GM18498 (cell line): ENCODE measurements at regions not wholly inside any gene's neighbourhood (a gene's known extent, or its start where the extent isn't known, plus 50 kb on each side); places are given as distances from the start of the nearest gene placed in this dataset.
"Not testable (repeated sequence)": the region's sequence is repeated elsewhere in the genome, so short reads cannot be mapped to it uniquely, and the experiment has no call there.

Experiments used
- ATAC-seq: cut with Tn5 transposase; IDR thresholded peaks from one replicate; pipeline ENCODE4 v1.9.1; 2021; ENCODE audit warnings: mild to moderate bottlenecking, moderate library complexity; ENCODE audit not compliant: unreplicated experiment

- ATAC-seq = no peak
These were observed 108.5 kb downstream of the KCNK1 start for GRCh38 chr1:233722212-233722979.

- ATAC-seq = no peak
These were observed 109.5 kb downstream of the KCNK1 start for GRCh38 chr1:233723387-233723786.

GRCh38 chr1:233724131-233724631 lies 110.3 kb downstream of the KCNK1 start:
- ATAC-seq = not testable (repeated sequence)

- no peak for ATAC-seq
These were observed 111.5 kb downstream of the KCNK1 start for GRCh38 chr1:233725423-233725822.

GRCh38 chr1:233728721-233729120 lies 114.8 kb downstream of the KCNK1 start:
- no peak for ATAC-seq

- ATAC-seq = no peak
These were observed 116.5 kb downstream of the KCNK1 start for GRCh38 chr1:233730380-233730779.

GRCh38 chr1:233730809-233731208 lies 116.9 kb downstream of the KCNK1 start:
- no peak for ATAC-seq

- no peak for ATAC-seq
These were observed 118.3 kb downstream of the KCNK1 start for GRCh38 chr1:233732206-233732605.

GRCh38 chr1:233734456-233734855 lies 120.5 kb downstream of the KCNK1 start:
- no peak for ATAC-seq

- no peak for ATAC-seq
These were observed 121.4 kb downstream of the KCNK1 start for GRCh38 chr1:233735331-233735730.

GRCh38 chr1:233735847-233736246 lies 121.9 kb downstream of the KCNK1 start:
- ATAC-seq = no peak

GRCh38 chr1:233737341-233737740 lies 123.4 kb downstream of the KCNK1 start:
- no peak for ATAC-seq

GRCh38 chr1:233738396-233738795 lies 124.5 kb downstream of the KCNK1 start:
- ATAC-seq = no peak

- ATAC-seq = no peak
These were observed 124.9 kb downstream of the KCNK1 start for GRCh38 chr1:233738850-233739249.

- ATAC-seq = no peak
These were observed 131.0 kb downstream of the KCNK1 start for GRCh38 chr1:233744779-233745513.

- ATAC-seq = no peak
These were observed 136.2 kb downstream of the KCNK1 start for GRCh38 chr1:233750139-233750538.

- no peak for ATAC-seq
These were observed 144.8 kb upstream of the SLC35F3 start for GRCh38 chr1:233759665-233760064.

GRCh38 chr1:233764304-233764703 lies 140.2 kb upstream of the SLC35F3 start:
- not testable (repeated sequence) for ATAC-seq

GRCh38 chr1:233777566-233777965 lies 126.9 kb upstream of the SLC35F3 start:
- no peak for ATAC-seq

- no peak for ATAC-seq
These were observed 124.4 kb upstream of the SLC35F3 start for GRCh38 chr1:233780049-233780448.

GRCh38 chr1:233782937-233783586 lies 121.4 kb upstream of the SLC35F3 start:
- ATAC-seq = no peak

GRCh38 chr1:233787599-233787998 lies 116.9 kb upstream of the SLC35F3 start:
- no peak for ATAC-seq
